ENCODE measurements at regions not wholly inside any gene's neighbourhood (a gene's known extent, or its start where the extent isn't known, plus 50 kb on each side); places are given as distances from the start of the nearest gene placed in this dataset.

DNA sequence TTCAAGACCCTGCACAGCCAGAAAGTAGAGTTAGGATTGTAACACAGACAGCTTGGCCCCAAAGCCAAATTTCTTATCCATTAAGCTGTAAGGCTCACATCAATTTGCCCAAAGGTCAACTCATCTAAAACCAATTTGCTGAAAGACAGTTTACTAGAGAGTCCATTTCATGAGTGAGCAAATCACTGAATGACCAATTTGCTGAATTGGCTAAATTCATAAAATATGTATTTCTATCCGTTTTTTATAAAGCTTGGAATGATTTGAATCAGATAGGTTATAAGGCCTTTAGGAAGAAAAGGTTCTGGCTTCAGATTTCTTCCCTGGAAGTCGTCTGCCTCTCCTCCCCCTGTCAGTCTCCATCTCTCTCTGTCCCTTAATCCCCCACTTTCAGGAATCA is 168.1 kb downstream of the FCRL5 start:
- TF ChIP-seq, protein P1, sequence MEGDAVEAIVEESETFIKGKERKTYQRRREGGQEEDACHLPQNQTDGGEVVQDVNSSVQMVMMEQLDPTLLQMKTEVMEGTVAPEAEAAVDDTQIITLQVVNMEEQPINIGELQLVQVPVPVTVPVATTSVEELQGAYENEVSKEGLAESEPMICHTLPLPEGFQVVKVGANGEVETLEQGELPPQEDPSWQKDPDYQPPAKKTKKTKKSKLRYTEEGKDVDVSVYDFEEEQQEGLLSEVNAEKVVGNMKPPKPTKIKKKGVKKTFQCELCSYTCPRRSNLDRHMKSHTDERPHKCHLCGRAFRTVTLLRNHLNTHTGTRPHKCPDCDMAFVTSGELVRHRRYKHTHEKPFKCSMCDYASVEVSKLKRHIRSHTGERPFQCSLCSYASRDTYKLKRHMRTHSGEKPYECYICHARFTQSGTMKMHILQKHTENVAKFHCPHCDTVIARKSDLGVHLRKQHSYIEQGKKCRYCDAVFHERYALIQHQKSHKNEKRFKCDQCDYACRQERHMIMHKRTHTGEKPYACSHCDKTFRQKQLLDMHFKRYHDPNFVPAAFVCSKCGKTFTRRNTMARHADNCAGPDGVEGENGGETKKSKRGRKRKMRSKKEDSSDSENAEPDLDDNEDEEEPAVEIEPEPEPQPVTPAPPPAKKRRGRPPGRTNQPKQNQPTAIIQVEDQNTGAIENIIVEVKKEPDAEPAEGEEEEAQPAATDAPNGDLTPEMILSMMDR (conservative IDR thresholded peaks at IDR 0.05; ENCODE audit: low read depth in 2 of 2) = no peak
- no peak for TF ChIP-seq POLR2AphosphoS5 (IDR thresholded peaks at IDR 0.05; ENCODE audit: low read depth)
- TF ChIP-seq JUNB (IDR thresholded peaks at IDR 0.05; ENCODE audit: unreplicated experiment) = no peak
- TF ChIP-seq ZNF114 (CRISPR knock-in tag; IDR thresholded peaks at IDR 0.05) = no peak
- no peak for TF ChIP-seq EZH2 (IDR thresholded peaks at IDR 0.05; ENCODE audit: low read depth, unreplicated experiment)
